Loucy (cell line): ENCODE measurements at regions not wholly inside any gene's neighbourhood (a gene's known extent, or its start where the extent isn't known, plus 50 kb on each side); places are given as distances from the start of the nearest gene placed in this dataset.
A peak's percentile ranks its signal among the peaks of the same experiment; 100 is the strongest.

Source experiments
- H2AFZ ChIP-seq: fragments of 200-600 bp; sonication (generic); 2 replicates; pipeline ENCODE4 v1.6.0; 2016; ENCODE audit warnings: antibody characterized with exemption, mild to moderate bottlenecking, low read length, moderate library complexity
- H3F3A ChIP-seq: fragments of 200-600 bp; 2 replicates; pipeline ENCODE4 v1.6.0; 2016; ENCODE audit warnings: antibody characterized with exemption, low read depth, mild to moderate bottlenecking
- H3K27me3 ChIP-seq: fragments of 200-600 bp; sonication (generic); 2 replicates; pipeline ENCODE4 v1.6.1; 2014; ENCODE audit warnings: low read length, mild to moderate bottlenecking; ENCODE audit not compliant: insufficient read depth, poor library complexity, severe bottlenecking
- H3K36me3 ChIP-seq: fragments of 200-600 bp; sonication (generic); 2 replicates; pipeline ENCODE4 v1.6.1; 2016; ENCODE audit warnings: low read length; ENCODE audit not compliant: insufficient read depth
- H3K4me1 ChIP-seq: fragments of 200-600 bp; sonication (generic); 2 replicates; pipeline ENCODE4 v1.5.1; 2014; ENCODE audit warnings: low read length, mild to moderate bottlenecking; ENCODE audit not compliant: insufficient read depth, poor library complexity, severe bottlenecking
- H3K4me2 ChIP-seq: fragments of 200-600 bp; sonication (generic); 2 replicates; pipeline ENCODE4 v1.6.0; 2014; ENCODE audit warnings: antibody characterized with exemption, low read length, low read depth, mild to moderate bottlenecking; ENCODE audit not compliant: poor library complexity, severe bottlenecking
- H3K4me3 ChIP-seq: fragments of 200-600 bp; sonication (generic); 2 replicates; pipeline ENCODE4 v1.5.1; 2014; ENCODE audit warnings: low read length, mild to moderate bottlenecking, mixed read lengths; ENCODE audit not compliant: poor library complexity, severe bottlenecking
- H3K79me2 ChIP-seq: fragments of 200-600 bp; sonication (generic); 2 replicates; pipeline ENCODE4 v1.6.1; 2014; ENCODE audit warnings: low read length; ENCODE audit not compliant: insufficient read depth
- H3K9ac ChIP-seq: fragments of 200-600 bp; sonication (generic); 2 replicates; pipeline ENCODE4 v1.6.0; 2014; ENCODE audit warnings: mild to moderate bottlenecking, low read depth, low read length, moderate library complexity; ENCODE audit not compliant: poor library complexity, severe bottlenecking
- H3K9me2 ChIP-seq: fragments of 200-600 bp; sonication (generic); replicated peaks from 2 replicates; pipeline ENCODE4 v1.6.1; 2016; ENCODE audit warnings: low read depth, low read length, mixed read lengths
- H3K9me3 ChIP-seq: fragments of 200-600 bp; sonication (generic); 2 replicates; pipeline ENCODE4 v1.6.1; 2014; ENCODE audit warnings: mild to moderate bottlenecking, antibody characterized with exemption, low read length, low read depth; ENCODE audit not compliant: insufficient read depth
- H4K20me1 ChIP-seq: fragments of 200-600 bp; sonication (generic); 2 replicates; pipeline ENCODE4 v1.6.0; 2014; ENCODE audit warnings: antibody characterized with exemption, low read length, mild to moderate bottlenecking; ENCODE audit not compliant: insufficient read depth, poor library complexity, severe bottlenecking
- EZH2phosphoT487 ChIP-seq: fragments of 200-600 bp; IDR thresholded peaks from 2 replicates; pipeline ENCODE4 v1.6.1; 2018; ENCODE audit warnings: antibody characterized with exemption, mild to moderate bottlenecking, moderate library complexity, borderline replicate concordance
- TF ChIP-seq, protein P1 (sequence below): fragments of 200-600 bp; sonication (generic); conservative IDR thresholded peaks from 2 replicates; pipeline ENCODE4 v1.5.1; 2014; ENCODE audit warnings: mild to moderate bottlenecking, antibody characterized with exemption, low read length

GRCh38 chr15:70579766-70580165 lies 183.6 kb downstream of the UACA start:
- no peaks in the 10 kb centered on the region for H4K20me1 ChIP-seq
- H3K36me3 ChIP-seq = no peaks in the 10 kb centered on the region
- no peaks in the 10 kb centered on the region for H3K79me2 ChIP-seq
- H3K27me3 ChIP-seq = no peaks in the 10 kb centered on the region
- peaks cover 3% of the 10 kb centered on the region; the same call in 1 of the 2 replicates for H3F3A ChIP-seq
- no peak overlapping the region for H3K9ac ChIP-seq
- H3K9me3 ChIP-seq = no peaks in the 10 kb centered on the region; the same call in 1 of the 2 replicates
- no peak overlapping the region for H3K4me2 ChIP-seq
- peaks cover 50% of the 10 kb centered on the region for H3K4me1 ChIP-seq
- H3K4me3 ChIP-seq = no peak overlapping the region
- no peaks in the 10 kb centered on the region for H3K9me2 ChIP-seq
- no peak for TF ChIP-seq EZH2phosphoT487
- TF ChIP-seq, protein P1, sequence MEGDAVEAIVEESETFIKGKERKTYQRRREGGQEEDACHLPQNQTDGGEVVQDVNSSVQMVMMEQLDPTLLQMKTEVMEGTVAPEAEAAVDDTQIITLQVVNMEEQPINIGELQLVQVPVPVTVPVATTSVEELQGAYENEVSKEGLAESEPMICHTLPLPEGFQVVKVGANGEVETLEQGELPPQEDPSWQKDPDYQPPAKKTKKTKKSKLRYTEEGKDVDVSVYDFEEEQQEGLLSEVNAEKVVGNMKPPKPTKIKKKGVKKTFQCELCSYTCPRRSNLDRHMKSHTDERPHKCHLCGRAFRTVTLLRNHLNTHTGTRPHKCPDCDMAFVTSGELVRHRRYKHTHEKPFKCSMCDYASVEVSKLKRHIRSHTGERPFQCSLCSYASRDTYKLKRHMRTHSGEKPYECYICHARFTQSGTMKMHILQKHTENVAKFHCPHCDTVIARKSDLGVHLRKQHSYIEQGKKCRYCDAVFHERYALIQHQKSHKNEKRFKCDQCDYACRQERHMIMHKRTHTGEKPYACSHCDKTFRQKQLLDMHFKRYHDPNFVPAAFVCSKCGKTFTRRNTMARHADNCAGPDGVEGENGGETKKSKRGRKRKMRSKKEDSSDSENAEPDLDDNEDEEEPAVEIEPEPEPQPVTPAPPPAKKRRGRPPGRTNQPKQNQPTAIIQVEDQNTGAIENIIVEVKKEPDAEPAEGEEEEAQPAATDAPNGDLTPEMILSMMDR = no peak
- H2AFZ ChIP-seq = no peak overlapping the region

GRCh38 chr15:70578196-70578595 lies 185.2 kb downstream of the UACA start:
- Histone ChIP-seq H3K36me3 (no peaks in the 10 kb centered on the region), H2AFZ (no peak overlapping the region), H4K20me1 (no peaks in the 10 kb centered on the region)

GRCh38 chr15:70576696-70577095 lies 186.7 kb downstream of the UACA start:
- H3K79me2 ChIP-seq = no peaks in the 10 kb centered on the region
- H3K9me2 ChIP-seq = no peaks in the 10 kb centered on the region
- H4K20me1 ChIP-seq = no peaks in the 10 kb centered on the region
- no peaks in the 10 kb centered on the region for H3K36me3 ChIP-seq
- H3K4me1 ChIP-seq = peaks cover 42% of the 10 kb centered on the region
- no peaks in the 10 kb centered on the region for H3K27me3 ChIP-seq
- peak overlapping the region; percentile 58 for H3K4me2 ChIP-seq
- peak overlapping the region; percentile 53 for H3K4me3 ChIP-seq
- no peak overlapping the region for H2AFZ ChIP-seq
- H3K9me3 ChIP-seq = peaks cover 4% of the 10 kb centered on the region; the same call in 1 of the 2 replicates
- H3K9ac ChIP-seq = peak overlapping the region; percentile 57
- peaks cover 3% of the 10 kb centered on the region; the same call in 1 of the 2 replicates for H3F3A ChIP-seq
- TF ChIP-seq EZH2phosphoT487 = no peak
- TF ChIP-seq, protein P1 = no peak

More at GRCh38 chr15:70578196-70578595, 185.2 kb downstream of the UACA start:
- no peaks in the 10 kb centered on the region for H3K9me2 ChIP-seq
- no peak overlapping the region for H3K4me3 ChIP-seq
- H3K4me1 ChIP-seq = peaks cover 51% of the 10 kb centered on the region
- H3K9ac ChIP-seq = no peak overlapping the region
- peaks cover 4% of the 10 kb centered on the region; the same call in 1 of the 2 replicates for H3K9me3 ChIP-seq
- no peaks in the 10 kb centered on the region for H3K79me2 ChIP-seq
- peaks cover 3% of the 10 kb centered on the region; the same call in 1 of the 2 replicates for H3F3A ChIP-seq
- no peaks in the 10 kb centered on the region for H3K27me3 ChIP-seq
- TF ChIP-seq, protein P1 = no peak
- TF ChIP-seq EZH2phosphoT487 = no peak
- H3K4me2 ChIP-seq = no peak overlapping the region
